ENCODE measurements at regions not wholly inside any gene's neighbourhood (a gene's known extent, or its start where the extent isn't known, plus 50 kb on each side); places are given as distances from the start of the nearest gene placed in this dataset.

DNA sequence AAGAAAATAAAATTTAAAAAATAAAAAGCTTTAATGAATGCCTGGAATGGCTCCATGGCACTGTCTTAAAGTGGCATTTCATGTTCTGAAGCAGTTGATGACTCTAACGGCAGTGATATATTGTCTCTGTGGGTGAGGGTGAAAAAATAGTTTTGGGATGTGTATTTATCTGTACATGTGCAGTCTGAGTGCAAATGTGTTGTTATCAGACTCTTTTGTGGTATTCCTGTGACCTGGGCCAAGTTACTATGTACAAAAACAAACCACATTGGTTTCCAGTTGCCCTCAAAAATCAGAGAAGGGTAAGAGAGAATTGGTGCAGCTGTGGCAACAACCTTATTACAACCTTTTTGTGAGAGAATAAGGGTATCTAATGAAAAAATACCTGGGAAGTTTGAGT lies 81.7 kb upstream of the CCDC91 start:
- no peak for DNase-seq
- Histone ChIP-seq H3K27ac (replicated peaks) (no peak overlapping the region), H3K9me3 (replicated peaks) (peaks cover 18% of the 10 kb centered on the region), H3K4me3 (no peak overlapping the region), H3K4me1 (no peaks in the 10 kb centered on the region), H3K36me3 (no peaks in the 10 kb centered on the region), H3K27me3 (ENCODE audit: low read depth) (no peaks in the 10 kb centered on the region)
- no peak for TF ChIP-seq CTCF (IDR thresholded peaks at IDR 0.05; ENCODE audit: borderline replicate concordance)
- intact Hi-C loops (cut with micrococcal nuclease) = no loop called here

DNA sequence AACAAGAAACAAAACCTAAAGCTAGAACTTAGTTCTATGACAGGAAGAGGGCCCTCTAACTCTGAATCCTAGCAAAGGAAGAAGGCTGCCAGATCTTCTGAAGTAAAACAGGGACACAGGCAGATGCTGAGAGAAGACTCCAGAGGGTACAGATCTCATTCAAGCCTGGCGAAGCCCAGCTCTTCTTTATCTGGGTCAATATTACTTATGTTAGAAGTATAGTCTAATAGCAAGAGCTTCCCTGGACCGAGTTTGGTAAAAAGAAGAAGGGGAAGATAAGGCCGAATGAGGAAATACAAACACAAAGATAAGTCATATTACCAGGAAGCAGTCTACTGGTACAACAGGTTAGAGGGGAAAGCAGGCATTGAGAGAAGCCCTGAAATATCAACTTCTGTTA lies 79.9 kb upstream of the CCDC91 start:
- intact Hi-C loops (cut with micrococcal nuclease) = no loop called here
- H3K27me3 ChIP-seq (ENCODE audit: low read depth) = no peaks in the 10 kb centered on the region
- no peak overlapping the region for H3K4me3 ChIP-seq
- H3K36me3 ChIP-seq = no peaks in the 10 kb centered on the region
- H3K4me1 ChIP-seq = no peaks in the 10 kb centered on the region
- no peak overlapping the region for H3K27ac ChIP-seq (replicated peaks)
- DNase-seq = no peak
- peaks cover 18% of the 10 kb centered on the region for H3K9me3 ChIP-seq (replicated peaks)
- no peak for TF ChIP-seq CTCF (IDR thresholded peaks at IDR 0.05; ENCODE audit: borderline replicate concordance)

DNA sequence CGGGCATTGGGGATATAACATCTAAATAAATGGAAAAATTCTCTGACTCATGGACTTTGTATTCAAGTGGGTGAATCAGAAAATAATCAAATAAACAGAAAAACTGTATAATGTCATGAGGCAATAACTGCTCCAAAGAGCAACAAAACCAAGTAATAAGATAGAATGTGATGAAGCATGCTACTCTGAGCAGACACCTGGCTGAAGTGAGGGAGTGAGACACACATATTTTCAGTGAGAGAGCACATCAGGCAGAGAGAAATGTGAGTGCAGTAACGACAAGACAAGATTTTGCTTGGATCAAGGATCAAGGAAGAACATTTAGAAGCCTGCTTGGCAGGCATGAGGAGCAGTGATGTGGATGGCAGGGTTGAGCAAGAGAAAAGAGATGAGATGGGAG lies 75.8 kb upstream of the CCDC91 start:
- Histone ChIP-seq H3K36me3 (no peaks in the 10 kb centered on the region), H3K9me3 (replicated peaks) (peaks cover 18% of the 10 kb centered on the region), H3K4me1 (no peaks in the 10 kb centered on the region), H3K27ac (replicated peaks) (no peak overlapping the region), H3K27me3 (ENCODE audit: low read depth) (no peaks in the 10 kb centered on the region), H3K4me3 (no peak overlapping the region)
- no peak for DNase-seq
- intact Hi-C loops (cut with micrococcal nuclease) = no loop called here
- TF ChIP-seq CTCF (IDR thresholded peaks at IDR 0.05; ENCODE audit: borderline replicate concordance) = no peak

DNA sequence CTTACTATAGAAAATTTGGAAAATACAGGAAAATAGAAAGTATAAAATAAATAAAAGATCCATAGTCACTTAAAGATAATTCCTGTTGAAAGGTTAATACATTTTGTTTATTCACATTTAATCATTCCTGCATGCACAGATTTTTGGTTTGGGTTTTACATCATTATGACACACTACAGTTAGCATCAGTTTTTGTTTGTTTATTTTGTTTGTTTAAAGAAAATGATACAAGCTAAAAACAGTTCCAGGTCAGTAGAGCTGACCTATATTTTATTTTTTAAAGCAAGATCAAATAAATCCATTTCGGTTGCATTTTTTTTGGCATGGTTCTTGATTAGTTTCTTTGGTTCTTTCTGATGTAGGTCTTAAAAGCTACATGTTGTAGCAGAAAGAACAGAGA lies 68.8 kb upstream of the CCDC91 start:
- H3K36me3 ChIP-seq = no peaks in the 10 kb centered on the region
- no peak for DNase-seq
- H3K9me3 ChIP-seq (replicated peaks) = no peaks in the 10 kb centered on the region
- H3K27me3 ChIP-seq (ENCODE audit: low read depth) = no peaks in the 10 kb centered on the region
- H3K4me3 ChIP-seq = no peak overlapping the region
- no peak overlapping the region for H3K27ac ChIP-seq (replicated peaks)
- H3K4me1 ChIP-seq = no peaks in the 10 kb centered on the region
- no peak for TF ChIP-seq CTCF (IDR thresholded peaks at IDR 0.05; ENCODE audit: borderline replicate concordance)
- intact Hi-C loops (cut with micrococcal nuclease) = no loop called here

DNA sequence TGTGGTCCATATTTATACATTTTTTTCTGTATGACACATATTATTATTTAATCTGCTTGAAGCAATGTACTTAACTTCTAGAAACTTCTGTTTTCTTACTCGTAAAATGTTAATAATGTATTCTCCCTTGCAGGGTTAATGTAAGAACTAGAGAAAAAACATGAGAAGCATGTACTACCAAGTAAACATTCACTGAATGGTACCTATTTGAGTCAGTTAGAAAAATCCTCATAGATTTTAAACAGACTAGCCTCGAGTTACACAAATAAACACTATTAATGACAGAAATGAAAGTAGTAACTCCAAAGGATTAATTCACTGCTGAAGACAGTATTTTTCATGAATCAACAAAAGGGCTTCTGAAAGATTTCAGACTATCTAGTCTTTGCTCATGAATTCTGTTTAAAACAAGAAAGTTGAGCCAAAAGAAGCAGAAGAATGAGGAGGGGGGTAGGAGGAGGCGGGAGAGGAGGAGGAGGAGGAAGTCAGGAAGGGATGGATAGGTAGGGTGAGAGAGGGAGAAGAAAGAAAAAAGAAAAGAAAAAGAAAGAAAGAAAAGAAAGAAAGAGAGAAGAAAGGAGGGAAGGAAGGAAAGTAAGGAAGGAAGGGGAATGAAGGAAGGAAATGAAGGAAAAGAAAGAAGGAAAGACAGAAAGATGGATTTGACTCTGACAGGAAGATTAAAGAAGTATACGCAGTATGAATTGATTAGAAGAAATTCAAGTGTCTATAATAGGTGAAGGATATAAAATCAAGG lies 68.2 kb upstream of the CCDC91 start:
- intact Hi-C loops (cut with micrococcal nuclease) = no loop called here
- no peak overlapping the region for H3K4me3 ChIP-seq
- no peak for DNase-seq
- H3K4me1 ChIP-seq = no peaks in the 10 kb centered on the region
- no peaks in the 10 kb centered on the region for H3K27me3 ChIP-seq (ENCODE audit: low read depth)
- H3K27ac ChIP-seq (replicated peaks) = no peak overlapping the region
- no peaks in the 10 kb centered on the region for H3K9me3 ChIP-seq (replicated peaks)
- H3K36me3 ChIP-seq = no peaks in the 10 kb centered on the region
- no peak for TF ChIP-seq CTCF (IDR thresholded peaks at IDR 0.05; ENCODE audit: borderline replicate concordance)
